SH-SY5Y (cell line): ENCODE measurements at regions not wholly inside any gene's neighbourhood (a gene's known extent, or its start where the extent isn't known, plus 50 kb on each side); places are given as distances from the start of the nearest gene placed in this dataset.

Experiments
- GATA2 ChIP-seq: IDR thresholded peaks from 2 replicates; pipeline ENCODE4 v1.6.1; 2011; ENCODE audit warnings: mild to moderate bottlenecking, low read depth, low read length
- GATA3 ChIP-seq: IDR thresholded peaks from 2 replicates; pipeline ENCODE4 v1.6.1; 2011; ENCODE audit warnings: low read depth, mild to moderate bottlenecking, low read length, moderate library complexity

- no peak for TF ChIP-seq GATA3
- no peak for TF ChIP-seq GATA2
Observed at GRCh38 chr3:186432944-186433732, 71.1 kb upstream of the DGKG start.

GRCh38 chr3:186432189-186432588 is 70.2 kb upstream of the DGKG start:
- TF ChIP-seq GATA2 (no peak), GATA3 (no peak)

- no peak for TF ChIP-seq GATA2
Observed at GRCh38 chr3:186427627-186428281, 65.7 kb upstream of the DGKG start.

GRCh38 chr3:186425788-186426730 is 64.0 kb upstream of the DGKG start:
- TF ChIP-seq GATA2, result no peak
- TF ChIP-seq GATA3, result no peak

DNA sequence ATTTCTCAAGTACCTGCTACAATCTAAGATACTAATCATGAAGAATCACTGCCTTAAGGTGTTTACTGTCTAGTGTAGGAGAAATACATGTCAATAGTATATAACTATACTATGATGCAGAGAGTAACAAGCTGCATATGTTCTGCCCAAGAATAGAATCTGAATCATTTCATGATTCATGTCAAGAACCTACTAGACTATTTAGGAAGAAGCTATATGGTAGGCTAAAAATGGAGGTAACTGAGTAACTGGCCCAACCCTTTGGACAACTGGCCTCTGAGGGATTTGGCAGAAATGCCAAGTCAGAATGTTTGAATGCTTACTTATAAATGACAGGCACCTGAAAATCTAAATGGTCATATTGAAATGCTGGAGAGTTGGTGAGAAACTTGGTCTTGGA is 59.9 kb upstream of the DGKG start:
- TF ChIP-seq GATA2, result no peak
- TF ChIP-seq GATA3, result no peak

- no peak for TF ChIP-seq GATA3
- TF ChIP-seq GATA2, result no peak
Observed at GRCh38 chr3:186418671-186419145, 56.7 kb upstream of the DGKG start.

DNA sequence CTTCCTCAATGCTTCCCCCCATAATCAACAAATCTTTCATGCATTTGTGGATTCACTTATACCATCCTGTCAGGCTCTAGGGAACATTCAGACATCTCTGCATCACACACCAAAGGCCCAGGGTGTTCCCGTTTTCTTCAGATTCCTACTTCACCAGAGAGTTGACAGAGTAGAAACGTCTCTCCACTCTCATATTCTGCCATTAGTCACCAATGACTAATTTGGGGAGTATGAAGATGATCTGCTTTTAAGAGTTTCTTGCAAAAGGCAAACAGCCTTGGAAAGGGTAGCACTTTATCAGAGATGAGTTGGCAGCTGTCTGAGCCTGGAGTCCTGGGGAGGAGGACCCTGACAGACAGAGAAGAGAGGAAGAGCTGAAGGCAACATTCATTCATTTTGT is 55.8 kb upstream of the DGKG start:
- TF ChIP-seq GATA2 (no peak), GATA3 (no peak)

DNA sequence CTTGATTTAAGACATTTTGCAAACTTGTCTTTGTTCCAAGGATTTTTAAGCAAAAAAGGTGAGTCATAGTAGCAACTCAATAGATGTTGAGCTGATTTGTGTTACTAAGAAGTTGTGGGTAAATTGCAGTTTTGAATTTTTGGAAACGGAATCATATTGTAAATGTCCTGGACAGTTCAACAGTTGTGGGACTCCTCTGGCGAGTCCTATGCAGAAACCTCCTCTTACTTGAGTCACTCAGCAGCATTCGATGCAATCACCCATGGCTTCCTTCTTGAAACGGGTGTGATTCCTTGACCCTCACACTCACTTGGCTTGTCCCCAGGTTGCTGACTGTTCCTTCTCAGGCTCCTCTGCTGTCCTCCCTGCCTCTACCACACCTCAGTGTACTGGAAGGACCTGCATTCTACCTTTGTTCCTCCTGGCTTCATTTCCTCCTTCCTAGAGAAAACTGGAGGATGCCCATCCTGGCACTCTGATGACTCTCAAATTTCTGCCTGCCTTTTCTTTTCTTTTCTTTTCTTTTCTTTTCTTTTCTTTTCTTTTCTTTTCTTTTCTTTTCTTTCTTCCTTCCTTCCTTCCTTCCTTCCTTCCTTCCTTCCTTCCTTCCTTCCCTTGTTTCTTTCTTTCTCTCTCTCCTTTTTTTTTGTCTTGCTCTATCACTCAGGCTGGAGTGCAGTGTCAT is 52.8 kb upstream of the DGKG start:
- TF ChIP-seq GATA2, result no peak

- TF ChIP-seq GATA2, result no peak
- TF ChIP-seq GATA3, result no peak
Observed at GRCh38 chr3:186413615-186414415, 51.8 kb upstream of the DGKG start.

DNA sequence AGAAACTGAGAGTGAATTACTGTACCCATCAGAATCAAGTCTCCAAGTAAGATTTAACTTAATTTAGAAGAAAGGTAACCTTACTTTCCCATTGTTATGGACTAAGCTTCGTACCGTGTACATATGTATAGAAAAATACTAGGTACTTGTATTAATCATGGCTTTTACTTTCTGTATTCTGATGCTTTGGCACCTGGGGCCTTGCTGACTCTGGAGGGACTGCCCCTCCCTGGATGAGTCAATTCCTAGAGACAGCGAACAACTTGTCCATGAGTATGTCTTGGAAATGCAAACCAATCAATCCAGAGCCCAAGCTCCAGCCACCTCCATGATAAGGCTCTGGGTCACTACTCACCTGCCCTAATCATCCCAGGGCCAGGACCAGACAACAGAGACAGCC is 50.0 kb upstream of the DGKG start:
- TF ChIP-seq GATA2 (no peak), GATA3 (no peak)
